HCT116 (cell line): ENCODE measurements at regions not wholly inside any gene's neighbourhood (a gene's known extent, or its start where the extent isn't known, plus 50 kb on each side); places are given as distances from the start of the nearest gene placed in this dataset.

Experiments
- ATAC-seq: fragments of 200-7000 bp; cut with Tn5 transposase; 2 replicates; pipeline ENCODE4 v1.9.1; 2020; ENCODE audit warnings: mild to moderate bottlenecking, moderate library complexity
- BruUV-seq: library from RNA; stranded (reverse); fragments of 400-500 nt; replicated peaks from 2 replicates; lab custom pipeline; 2021; lab: Mats Ljungman, UMichigan
- CTCF ChIA-PET: fragments of 300-600 bp; sonication (Branson Sonifier 250); formaldehyde crosslinking; loops from one replicate; lab custom pipeline; 2021; ENCODE audit warnings: antibody characterized with exemption; lab: Charles Lee
- POLR2A ChIA-PET: fragments of 300-600, 350-600 bp; sonication (Branson Sonifier 250); formaldehyde crosslinking; loops from one replicate; lab custom pipeline; 2021; ENCODE audit warnings: antibody characterized with exemption; lab: Charles Lee
- RAD21 ChIA-PET, 2 experiments: fragments of 300-600 bp; sonication (Branson Sonifier 250); formaldehyde crosslinking; loops; one replicate each; lab custom pipeline; 2023; ENCODE audit warnings: low total read pairs in 2 of 2; ENCODE audit not compliant: uncharacterized antibody in 2 of 2, unreplicated experiment in 2 of 2, low non-redundant PET in 1 of 2; lab: Charles Lee
- DNase-seq: peaks from one replicate; pipeline ENCODE4 v3.0.0-alpha.2; 2010; ENCODE audit warnings: low read depth, low spot score
- H2AFZ ChIP-seq: fragments of 200-600 bp; shearing (Covaris generic), sonication (generic); 2 replicates; pipeline ENCODE4 v1.6.1; 2017; ENCODE audit warnings: low read depth, mixed run types, mixed read lengths, antibody characterized with exemption, low read length; ENCODE audit not compliant: poor library complexity, severe bottlenecking
- H3K27ac ChIP-seq: 2 replicates; pipeline ENCODE4 v1.5.1; 2012; ENCODE audit warnings: low read depth, low read length
- H3K27me3 ChIP-seq: fragments of 200-600 bp; sonication (generic); 2 replicates; pipeline ENCODE4 v1.6.1; 2016; ENCODE audit warnings: mixed run types, low read length, mixed read lengths; ENCODE audit not compliant: insufficient read depth
- H3K36me3 ChIP-seq, 2 experiments: fragments of 200-500 bp in 1 of 2; fragments of 200-600 bp in 1 of 2; sonication (Bioruptor generic) in 1 of 2; sonication (generic) in 1 of 2; 2 replicates each; pipeline versions ENCODE4 v1.5.1 to v1.6.1; 2014 to 2016; ENCODE audit warnings: low read length in 2 of 2, inconsistent platforms in 1 of 2, mixed read lengths in 1 of 2, mixed run types in 1 of 2; ENCODE audit not compliant: insufficient read depth in 2 of 2, control insufficient read depth in 1 of 2
- H3K4me1 ChIP-seq, 2 experiments: fragments of 200-600 bp in 1 of 2; sonication (generic) in 1 of 2; 2 replicates each; pipeline versions ENCODE4 v1.5.1 to v1.6.1; 2012 to 2017; ENCODE audit warnings: low read length in 2 of 2, inconsistent platforms in 1 of 2, mild to moderate bottlenecking in 1 of 2, mixed read lengths in 1 of 2, mixed run types in 1 of 2, moderate library complexity in 1 of 2; ENCODE audit not compliant: insufficient read depth in 2 of 2, control insufficient read depth in 1 of 2
- H3K4me2 ChIP-seq: fragments of 200-600 bp; sonication (generic); 2 replicates; pipeline ENCODE4 v1.6.1; 2017; ENCODE audit warnings: mixed run types, low read length, mixed read lengths
- H3K4me3 ChIP-seq, 2 experiments: fragments of 200-600 bp in 1 of 2; sonication (generic) in 1 of 2; replicated peaks in 1 of 2; 2 replicates each; pipeline ENCODE4 v1.5.1; 2011 to 2016; ENCODE audit warnings: low read length in 2 of 2, control low read depth in 1 of 2, low read depth in 1 of 2, mild to moderate bottlenecking in 1 of 2, mixed read lengths in 1 of 2, mixed run types in 1 of 2
- H3K79me2 ChIP-seq: fragments of 200-600 bp; sonication (generic); 2 replicates; pipeline ENCODE4 v1.6.1; 2017; ENCODE audit warnings: mild to moderate bottlenecking, mixed run types, low read length, moderate library complexity, mixed read lengths; ENCODE audit not compliant: insufficient read depth
- H3K9ac ChIP-seq: fragments of 200-600 bp; sonication (generic); 2 replicates; pipeline ENCODE4 v1.6.1; 2016; ENCODE audit warnings: low read length, mixed read lengths
- H3K9me2 ChIP-seq: fragments of 200-600 bp; sonication (generic), shearing (Covaris generic); 2 replicates; pipeline ENCODE4 v1.6.1; 2017; ENCODE audit warnings: mixed run types, mild to moderate bottlenecking, moderate library complexity; ENCODE audit not compliant: insufficient read depth
- H3K9me3 ChIP-seq, 2 experiments: fragments of 200-500 bp in 1 of 2; fragments of 200-600 bp in 1 of 2; sonication (Bioruptor generic) in 1 of 2; sonication (generic) in 1 of 2; 2 replicates each; pipeline ENCODE4 v1.6.1; 2014 to 2017; ENCODE audit warnings: low read length in 2 of 2, mixed read lengths in 2 of 2, inconsistent platforms in 1 of 2, low read depth in 1 of 2, mild to moderate bottlenecking in 1 of 2, mixed run types in 1 of 2, moderate library complexity in 1 of 2; ENCODE audit not compliant: control insufficient read depth in 1 of 2, insufficient read depth in 1 of 2
- H4K20me1 ChIP-seq: fragments of 200-600 bp; sonication (generic), shearing (Covaris generic); 2 replicates; pipeline ENCODE4 v1.6.1; 2017; ENCODE audit warnings: mixed run types, mild to moderate bottlenecking, moderate library complexity; ENCODE audit not compliant: insufficient read depth
- EZH2phosphoT487 ChIP-seq: fragments of 200-600 bp; IDR thresholded peaks from 2 replicates; pipeline ENCODE4 v1.6.1; 2018; ENCODE audit warnings: antibody characterized with exemption, borderline replicate concordance
- FOSL1 ChIP-seq: IDR thresholded peaks from 2 replicates; pipeline ENCODE4 v1.6.1; 2012; ENCODE audit warnings: low read depth
- JUND ChIP-seq: IDR thresholded peaks from 2 replicates; pipeline ENCODE4 v1.6.1; 2012
- MAX ChIP-seq: IDR thresholded peaks from 2 replicates; pipeline ENCODE4 v1.6.1; 2012
- POLR2A ChIP-seq: IDR thresholded peaks from 2 replicates; pipeline ENCODE4 v1.7.0; 2011; ENCODE audit warnings: borderline replicate concordance; ENCODE audit not compliant: insufficient read depth, insufficient read length; ENCODE audit errors: extremely low read depth
- POLR2AphosphoS5 ChIP-seq: IDR thresholded peaks from 2 replicates; pipeline ENCODE4 v1.6.1; 2011; ENCODE audit warnings: mild to moderate bottlenecking, low read depth, low read length, moderate library complexity
- RAD21 ChIP-seq: IDR thresholded peaks from 2 replicates; pipeline ENCODE4 v1.6.1; 2012; ENCODE audit warnings: low read depth, mild to moderate bottlenecking
- REST ChIP-seq: IDR thresholded peaks from 2 replicates; pipeline ENCODE4 v1.6.1; 2012; ENCODE audit warnings: low read depth
- SP1 ChIP-seq: IDR thresholded peaks from 2 replicates; pipeline ENCODE4 v1.6.1; 2012; ENCODE audit warnings: low read depth
- SRF ChIP-seq: IDR thresholded peaks from 2 replicates; pipeline ENCODE4 v1.6.1; 2012; ENCODE audit warnings: low read depth
- ZFX ChIP-seq: fragments of 450-650 bp; IDR thresholded peaks from 2 replicates; pipeline ENCODE4 v1.6.1; 2017
- ZNF274 ChIP-seq: fragments of 200-500 bp; sonication (Bioruptor generic); IDR thresholded peaks from 2 replicates; pipeline ENCODE4 v1.6.1; 2014; ENCODE audit warnings: mild to moderate bottlenecking, low read depth, low read length, inconsistent platforms
- intact Hi-C: fragments of 100-400 bp; cut with micrococcal nuclease; formaldehyde crosslinking; loops from 2 replicates; pipeline ENCODE4 v1.10.0; 2022
- TF ChIP-seq, protein P1 (sequence below): IDR thresholded peaks from 2 replicates; pipeline ENCODE4 v1.6.1; 2011; ENCODE audit warnings: mild to moderate bottlenecking, low read length, moderate library complexity; ENCODE audit not compliant: insufficient replicate concordance; ENCODE audit errors: extremely low read depth

DNA sequence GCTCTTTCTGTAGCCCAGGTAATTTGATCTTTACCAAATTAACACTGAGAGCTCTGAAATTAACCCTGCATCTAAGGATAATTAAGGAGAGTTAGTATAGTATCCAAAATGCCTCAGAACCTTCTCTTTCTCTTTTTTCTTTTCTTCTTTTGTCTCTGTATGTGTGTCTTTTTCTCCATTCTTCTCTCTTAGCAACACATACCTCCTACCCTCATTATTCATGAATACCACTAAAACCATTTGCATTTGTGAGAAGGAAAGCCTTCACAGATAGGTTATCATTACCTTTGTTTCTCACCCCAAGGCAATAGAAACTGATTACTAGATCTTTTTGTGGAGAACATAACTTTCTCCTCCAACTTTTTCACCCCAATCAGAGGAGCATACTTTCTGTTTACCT is 376.5 kb upstream of the NXPH2 start:
- ATAC-seq (no peak), DNase-seq (no peak)
- H3K27me3 ChIP-seq, result no peaks in the 10 kb centered on the region
- CTCF ChIA-PET, result no interaction called here
- H3K9me3 ChIP-seq, result no peaks in the 10 kb centered on the region
- no peaks in the 10 kb centered on the region for H3K36me3 ChIP-seq
- H3K27ac ChIP-seq, result no peak overlapping the region
- BruUV-seq, result no TSS peak
- H3K4me3 ChIP-seq, result no peak overlapping the region
- no peaks in the 10 kb centered on the region for H3K4me1 ChIP-seq
- no peak overlapping the region for H2AFZ ChIP-seq
- H3K4me2 ChIP-seq, result no peak overlapping the region
- RAD21 ChIA-PET, result no interaction called here
- no peaks in the 10 kb centered on the region for H3K79me2 ChIP-seq
- H3K9ac ChIP-seq, result no peak overlapping the region
- no peak for TF ChIP-seq ZNF274
- TF ChIP-seq FOSL1, result no peak
- TF ChIP-seq RAD21, result no peak
- no peak for TF ChIP-seq EZH2phosphoT487
- TF ChIP-seq, protein P1, sequence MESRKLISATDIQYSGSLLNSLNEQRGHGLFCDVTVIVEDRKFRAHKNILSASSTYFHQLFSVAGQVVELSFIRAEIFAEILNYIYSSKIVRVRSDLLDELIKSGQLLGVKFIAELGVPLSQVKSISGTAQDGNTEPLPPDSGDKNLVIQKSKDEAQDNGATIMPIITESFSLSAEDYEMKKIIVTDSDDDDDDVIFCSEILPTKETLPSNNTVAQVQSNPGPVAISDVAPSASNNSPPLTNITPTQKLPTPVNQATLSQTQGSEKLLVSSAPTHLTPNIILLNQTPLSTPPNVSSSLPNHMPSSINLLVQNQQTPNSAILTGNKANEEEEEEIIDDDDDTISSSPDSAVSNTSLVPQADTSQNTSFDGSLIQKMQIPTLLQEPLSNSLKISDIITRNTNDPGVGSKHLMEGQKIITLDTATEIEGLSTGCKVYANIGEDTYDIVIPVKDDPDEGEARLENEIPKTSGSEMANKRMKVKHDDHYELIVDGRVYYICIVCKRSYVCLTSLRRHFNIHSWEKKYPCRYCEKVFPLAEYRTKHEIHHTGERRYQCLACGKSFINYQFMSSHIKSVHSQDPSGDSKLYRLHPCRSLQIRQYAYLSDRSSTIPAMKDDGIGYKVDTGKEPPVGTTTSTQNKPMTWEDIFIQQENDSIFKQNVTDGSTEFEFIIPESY, result no peak
- no peak for TF ChIP-seq MAX
- no peak for TF ChIP-seq POLR2AphosphoS5
- no peak for TF ChIP-seq SRF
- TF ChIP-seq, all 23 proteins: peak for 0
- intact Hi-C loops, result no loop called here
- POLR2A ChIA-PET, result no interaction called here
- H4K20me1 ChIP-seq, result no peaks in the 10 kb centered on the region
- H3K9me2 ChIP-seq, result no peaks in the 10 kb centered on the region

GRCh38 chr2:139155991-139156390 is 375.8 kb upstream of the NXPH2 start:
- H3K4me2 ChIP-seq, result no peak overlapping the region
- H3K4me3 ChIP-seq, result no peak overlapping the region
- no peaks in the 10 kb centered on the region for H3K27me3 ChIP-seq
- H3K9ac ChIP-seq, result no peak overlapping the region
- H3K36me3 ChIP-seq, result no peaks in the 10 kb centered on the region
- no peaks in the 10 kb centered on the region for H4K20me1 ChIP-seq
- no peaks in the 10 kb centered on the region for H3K79me2 ChIP-seq
- H3K27ac ChIP-seq, result no peak overlapping the region
- H2AFZ ChIP-seq, result no peak overlapping the region
- BruUV-seq, result no TSS peak
- H3K4me1 ChIP-seq, result no peaks in the 10 kb centered on the region
- no peak for DNase-seq
- no peaks in the 10 kb centered on the region for H3K9me3 ChIP-seq
- POLR2A ChIA-PET, result no interaction called here
- RAD21 ChIA-PET, result no interaction called here
- intact Hi-C loops, result no loop called here
- H3K9me2 ChIP-seq, result no peaks in the 10 kb centered on the region
- CTCF ChIA-PET, result no interaction called here
- ATAC-seq, result no peak
- TF ChIP-seq FOSL1 (no peak), POLR2A (no peak), RAD21 (no peak), REST (no peak), SP1 (no peak), EZH2phosphoT487 (no peak), JUND (no peak), ZFX (no peak)
- TF ChIP-seq, protein P1, result no peak
